ENCODE measurements at regions not wholly inside any gene's neighbourhood (a gene's known extent, or its start where the extent isn't known, plus 50 kb on each side); places are given as distances from the start of the nearest gene placed in this dataset.

DNA sequence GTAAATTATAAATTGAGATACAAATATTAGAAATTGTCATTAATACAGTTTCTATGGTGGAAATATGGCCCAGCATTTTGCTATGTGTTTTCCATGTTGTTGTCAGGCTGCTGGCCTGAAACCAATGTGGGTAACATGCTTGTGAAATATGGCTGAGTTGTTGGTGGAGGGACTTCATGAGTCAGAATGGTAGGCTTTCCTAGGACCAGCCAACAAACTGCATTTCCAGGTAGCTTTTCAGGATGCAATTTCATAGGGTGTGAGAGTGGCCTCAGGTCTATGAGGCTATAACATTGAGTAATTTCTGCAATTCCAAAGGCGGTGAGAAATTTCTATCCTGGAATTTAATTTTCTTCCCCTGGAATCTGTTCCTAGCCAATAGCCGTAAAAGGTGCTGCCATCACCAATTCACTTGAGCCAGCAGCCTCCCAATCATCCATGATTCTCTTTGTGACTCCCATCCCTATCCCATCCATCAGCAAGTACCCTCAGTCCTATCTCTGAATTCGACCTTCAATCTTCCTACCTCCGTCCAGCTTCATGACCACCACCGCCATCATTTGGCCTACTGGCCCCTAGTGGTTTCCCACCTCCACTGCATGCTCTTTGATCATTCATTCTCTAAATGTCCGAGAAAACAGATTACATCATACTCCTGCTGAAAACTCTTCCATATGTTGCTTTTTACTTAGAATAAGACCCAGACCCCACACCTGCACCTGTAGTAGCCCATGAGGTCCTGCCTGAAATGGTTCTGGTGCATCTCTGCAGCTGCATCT lies 276.6 kb upstream of the CFAP20DC start:
- CTCF ChIA-PET: interaction anchor here (1.3 to 1.4 kb wide), 2 partner anchors 11 to 19 kb away, joined by 3 to 4 read pairs; no protein-coding TSS in a partner anchor
- no peak overlapping the region for H3K4me3 Mint-ChIP-seq

DNA sequence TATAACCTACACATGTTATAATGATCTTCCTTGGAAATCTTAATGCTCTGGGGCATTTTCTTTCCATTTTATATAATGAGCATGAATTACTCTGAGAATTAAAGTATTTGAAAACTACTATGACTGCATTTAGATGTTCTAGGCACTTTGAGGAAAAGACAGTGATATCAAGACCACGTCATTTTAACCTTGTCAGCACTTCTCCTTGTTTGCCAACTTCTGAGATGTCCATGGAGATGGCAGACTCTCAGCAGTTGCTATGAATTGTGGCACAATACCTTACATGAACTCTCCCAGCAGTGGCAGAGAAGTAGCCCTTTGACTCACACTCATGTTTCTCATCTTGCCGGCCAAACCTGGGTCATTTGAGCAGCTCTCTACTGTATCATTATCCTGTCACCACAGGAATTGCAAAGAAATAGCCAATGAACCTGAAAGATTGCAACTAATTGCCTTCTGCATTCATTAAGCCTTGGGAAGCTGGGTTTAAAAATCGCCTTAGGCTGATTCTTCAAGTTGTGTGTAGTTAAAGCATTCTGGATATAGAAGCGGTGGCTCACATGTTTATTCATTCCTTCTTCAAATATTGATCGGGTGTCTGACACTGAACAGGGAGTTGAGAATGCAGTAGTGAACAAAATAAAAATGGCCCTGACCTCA lies 272.2 kb upstream of the CFAP20DC start:
- Mint-ChIP-seq H3K36me3 (ENCODE audit: low read depth) (no peaks in the 10 kb centered on the region), H3K4me3 (no peak overlapping the region), H3K27ac (no peak overlapping the region), H3K9me3 (no peaks in the 10 kb centered on the region), H3K4me1 (ENCODE audit: low read depth) (no peaks in the 10 kb centered on the region), H3K27me3 (no peaks in the 10 kb centered on the region)
- intact Hi-C loops (cut with micrococcal nuclease): no loop called here
- TF ChIP-seq, protein P1, sequence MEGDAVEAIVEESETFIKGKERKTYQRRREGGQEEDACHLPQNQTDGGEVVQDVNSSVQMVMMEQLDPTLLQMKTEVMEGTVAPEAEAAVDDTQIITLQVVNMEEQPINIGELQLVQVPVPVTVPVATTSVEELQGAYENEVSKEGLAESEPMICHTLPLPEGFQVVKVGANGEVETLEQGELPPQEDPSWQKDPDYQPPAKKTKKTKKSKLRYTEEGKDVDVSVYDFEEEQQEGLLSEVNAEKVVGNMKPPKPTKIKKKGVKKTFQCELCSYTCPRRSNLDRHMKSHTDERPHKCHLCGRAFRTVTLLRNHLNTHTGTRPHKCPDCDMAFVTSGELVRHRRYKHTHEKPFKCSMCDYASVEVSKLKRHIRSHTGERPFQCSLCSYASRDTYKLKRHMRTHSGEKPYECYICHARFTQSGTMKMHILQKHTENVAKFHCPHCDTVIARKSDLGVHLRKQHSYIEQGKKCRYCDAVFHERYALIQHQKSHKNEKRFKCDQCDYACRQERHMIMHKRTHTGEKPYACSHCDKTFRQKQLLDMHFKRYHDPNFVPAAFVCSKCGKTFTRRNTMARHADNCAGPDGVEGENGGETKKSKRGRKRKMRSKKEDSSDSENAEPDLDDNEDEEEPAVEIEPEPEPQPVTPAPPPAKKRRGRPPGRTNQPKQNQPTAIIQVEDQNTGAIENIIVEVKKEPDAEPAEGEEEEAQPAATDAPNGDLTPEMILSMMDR (IDR thresholded peaks at IDR 0.05): no peak
- ATAC-seq (no peak), DNase-seq (no peak)
- POLR2A ChIA-PET: no interaction called here
- CTCF ChIA-PET: no interaction called here

More for the DNA sequence above, 276.6 kb upstream of the CFAP20DC start:
- H3K27me3 Mint-ChIP-seq: no peaks in the 10 kb centered on the region
- ATAC-seq (no peak), DNase-seq (no peak)
- no peak overlapping the region for H3K27ac Mint-ChIP-seq
- no peaks in the 10 kb centered on the region for H3K4me1 Mint-ChIP-seq (ENCODE audit: low read depth)
- H3K9me3 Mint-ChIP-seq: no peaks in the 10 kb centered on the region
- POLR2A ChIA-PET: no interaction called here
- TF ChIP-seq, protein P1 (IDR thresholded peaks at IDR 0.05): peak; percentile 31
- intact Hi-C loops (cut with micrococcal nuclease): no loop called here
- no peaks in the 10 kb centered on the region for H3K36me3 Mint-ChIP-seq (ENCODE audit: low read depth)

DNA sequence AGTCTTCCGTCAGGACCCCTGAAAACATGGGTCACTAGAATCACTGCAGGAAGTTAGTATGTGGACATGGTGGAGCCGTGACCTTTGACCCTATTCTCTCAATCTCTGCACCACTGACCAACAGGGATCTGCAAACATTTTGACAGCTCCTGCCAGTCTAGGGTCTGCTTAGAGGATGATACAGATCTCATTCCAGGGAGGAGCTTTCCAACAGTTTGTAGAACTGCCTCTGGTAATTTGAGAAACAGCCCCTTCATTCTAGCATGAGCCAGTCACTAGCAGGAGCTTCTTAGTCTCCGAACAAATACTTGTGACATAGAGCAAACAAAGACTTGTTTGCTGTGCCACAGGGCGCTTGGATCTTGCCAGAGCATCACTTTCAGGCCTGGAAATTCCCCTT lies 270.3 kb upstream of the CFAP20DC start:
- Mint-ChIP-seq H3K4me1 (ENCODE audit: low read depth) (peaks cover 3% of the 10 kb centered on the region), H3K9me3 (no peaks in the 10 kb centered on the region), H3K36me3 (ENCODE audit: low read depth) (no peaks in the 10 kb centered on the region), H3K27ac (no peak overlapping the region), H3K27me3 (no peaks in the 10 kb centered on the region), H3K4me3 (no peak overlapping the region)
- ChIA-PET POLR2A (no interaction called here), CTCF (no interaction called here)
- no peak for DNase-seq
- ATAC-seq: no peak
- TF ChIP-seq, protein P1 (IDR thresholded peaks at IDR 0.05): no peak
- intact Hi-C loops (cut with micrococcal nuclease): no loop called here

DNA sequence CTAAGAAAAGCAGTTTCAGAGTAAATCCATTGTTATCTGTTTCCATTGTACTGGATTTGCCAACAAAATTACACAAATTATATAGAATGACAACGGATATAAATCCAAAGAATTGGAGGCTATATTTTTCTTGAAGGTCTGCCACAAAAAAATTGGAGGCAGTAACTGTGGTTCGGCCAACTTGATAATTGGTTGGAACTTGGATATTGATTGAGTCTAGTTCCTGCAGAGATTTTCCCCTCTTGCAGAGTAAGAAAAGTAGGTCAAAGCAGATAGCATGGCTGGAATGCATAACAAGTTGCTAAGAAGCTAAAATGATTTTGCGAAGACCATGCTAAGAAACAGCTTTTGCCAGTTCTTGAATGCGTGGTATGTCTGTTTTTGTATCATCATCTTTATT lies 269.6 kb upstream of the CFAP20DC start:
- Mint-ChIP-seq H3K4me1 (ENCODE audit: low read depth) (peaks cover 3% of the 10 kb centered on the region), H3K4me3 (no peak overlapping the region), H3K9me3 (no peaks in the 10 kb centered on the region), H3K27me3 (no peaks in the 10 kb centered on the region), H3K27ac (no peak overlapping the region), H3K36me3 (ENCODE audit: low read depth) (no peaks in the 10 kb centered on the region)
- intact Hi-C loops (cut with micrococcal nuclease): no loop called here
- TF ChIP-seq, protein P1 (IDR thresholded peaks at IDR 0.05): no peak
- CTCF ChIA-PET: no interaction called here
- ATAC-seq: no peak
- DNase-seq: no peak
- POLR2A ChIA-PET: no interaction called here

DNA sequence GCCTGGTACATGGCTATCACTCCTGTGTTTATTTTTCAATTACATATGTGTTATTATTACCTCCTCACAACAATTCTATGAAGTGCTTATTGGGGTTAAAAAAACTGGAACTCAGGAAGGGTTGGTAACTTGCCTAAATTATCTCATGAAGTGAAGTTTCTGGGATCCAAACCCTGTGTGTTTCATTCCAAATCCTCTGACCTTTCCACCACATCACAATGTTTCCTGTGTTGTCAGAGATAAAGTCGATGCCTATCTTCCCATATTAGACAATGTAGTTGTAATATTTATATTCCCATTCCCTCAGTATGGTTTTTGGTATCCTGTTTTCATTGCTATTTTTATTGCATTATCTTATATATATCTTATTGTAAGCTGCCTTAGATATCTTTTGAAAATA lies 269.1 kb upstream of the CFAP20DC start:
- no peaks in the 10 kb centered on the region for H3K36me3 Mint-ChIP-seq (ENCODE audit: low read depth)

More for the DNA sequence above, 269.1 kb upstream of the CFAP20DC start:
- ATAC-seq (no peak), DNase-seq (no peak)
- ChIA-PET POLR2A (no interaction called here), CTCF (no interaction called here)
- no peak overlapping the region for H3K27ac Mint-ChIP-seq
- intact Hi-C loops (cut with micrococcal nuclease): no loop called here
- H3K4me3 Mint-ChIP-seq: no peak overlapping the region
- peaks cover 6% of the 10 kb centered on the region for H3K4me1 Mint-ChIP-seq (ENCODE audit: low read depth)
- TF ChIP-seq, protein P1 (IDR thresholded peaks at IDR 0.05): no peak
- H3K27me3 Mint-ChIP-seq: no peaks in the 10 kb centered on the region
- no peaks in the 10 kb centered on the region for H3K9me3 Mint-ChIP-seq

Data from activated CD8-positive, alpha-beta T cell treated with anti-CD3 and anti-CD28 coated beads for 36 hours (primary cell).